ENCODE measurements at regions not wholly inside any gene's neighbourhood (a gene's known extent, or its start where the extent isn't known, plus 50 kb on each side); places are given as distances from the start of the nearest gene placed in this dataset.

DNA sequence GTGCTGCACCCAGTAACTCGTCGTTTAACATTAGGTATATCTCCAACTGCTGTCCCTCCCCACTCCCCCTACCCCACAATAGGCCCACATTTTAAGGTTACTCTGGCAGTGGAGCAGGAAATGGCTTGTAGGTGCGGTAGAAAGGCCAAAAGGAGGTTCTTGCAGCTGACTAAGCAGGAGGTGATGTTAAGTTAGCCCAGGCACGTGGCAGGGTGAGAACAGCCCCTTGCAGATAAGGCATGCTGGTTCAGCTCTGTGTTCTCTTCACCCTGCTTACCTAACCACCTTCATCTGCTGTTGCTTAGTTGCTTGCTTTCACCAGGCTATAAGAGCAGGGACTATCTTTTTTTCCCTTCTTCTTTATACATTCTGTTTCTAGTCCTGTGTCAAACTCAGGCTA, 1082.8 kb upstream of the RBFOX1 start:
- DNase-seq, result no peak

DNA sequence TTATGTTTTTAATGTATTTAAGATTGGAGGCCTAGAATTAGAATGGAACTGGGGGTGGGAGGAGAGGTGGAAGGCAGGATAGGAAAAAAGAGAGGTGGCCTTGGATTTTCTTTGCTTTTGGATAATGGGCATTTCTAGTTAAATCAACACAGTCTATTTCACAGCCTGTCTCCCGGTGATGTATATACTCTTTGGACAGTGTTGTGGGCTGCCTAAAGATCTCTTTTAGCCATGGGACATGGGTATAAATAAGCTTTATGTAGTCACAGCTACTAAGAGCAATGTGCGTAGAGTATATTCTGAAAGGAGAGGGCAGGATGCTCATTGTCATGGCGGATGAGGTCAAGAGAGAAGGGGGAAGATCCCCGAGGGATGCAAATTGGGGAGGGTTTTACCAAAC, 1084.4 kb upstream of the RBFOX1 start:
- no peak for DNase-seq

DNA sequence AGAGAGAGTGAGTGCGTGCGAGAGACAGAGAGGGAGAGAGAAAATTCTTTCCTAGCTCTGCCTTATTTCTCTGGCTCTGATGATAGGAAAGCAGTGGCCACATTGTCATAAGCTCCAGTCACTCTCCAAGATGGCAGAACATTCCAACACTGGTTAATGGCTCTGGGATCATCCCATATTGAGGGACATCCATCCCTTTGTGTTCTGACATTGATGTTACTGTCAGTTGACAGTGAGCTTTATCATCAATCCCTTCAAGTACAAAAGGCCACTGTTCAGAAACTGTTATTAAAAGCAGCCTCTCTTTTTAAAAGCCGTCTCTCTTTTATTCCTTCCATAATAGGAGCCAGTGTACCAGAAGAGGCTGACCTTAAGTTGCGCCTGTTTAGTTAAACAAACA, 1084.9 kb upstream of the RBFOX1 start:
- no peak for DNase-seq

DNA sequence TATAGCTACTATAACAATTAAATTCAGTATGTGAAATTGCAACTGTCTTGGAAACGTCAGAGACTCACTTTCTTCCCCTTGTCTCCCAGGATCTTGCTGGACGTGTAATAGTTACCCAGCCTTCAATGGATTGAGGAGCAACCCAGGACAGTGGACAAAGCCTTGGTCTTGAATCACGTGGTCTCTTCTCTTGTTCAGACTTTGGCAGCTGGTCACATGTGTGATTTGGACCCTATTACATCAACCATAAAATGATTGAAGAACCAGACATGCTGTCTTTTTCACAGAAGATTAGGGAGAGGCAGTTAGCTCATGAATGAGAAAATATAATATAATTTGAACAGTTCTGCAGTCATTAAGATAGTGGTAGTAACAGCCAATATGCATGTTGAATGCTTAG, 1085.5 kb upstream of the RBFOX1 start:
- DNase-seq, result no peak

DNA sequence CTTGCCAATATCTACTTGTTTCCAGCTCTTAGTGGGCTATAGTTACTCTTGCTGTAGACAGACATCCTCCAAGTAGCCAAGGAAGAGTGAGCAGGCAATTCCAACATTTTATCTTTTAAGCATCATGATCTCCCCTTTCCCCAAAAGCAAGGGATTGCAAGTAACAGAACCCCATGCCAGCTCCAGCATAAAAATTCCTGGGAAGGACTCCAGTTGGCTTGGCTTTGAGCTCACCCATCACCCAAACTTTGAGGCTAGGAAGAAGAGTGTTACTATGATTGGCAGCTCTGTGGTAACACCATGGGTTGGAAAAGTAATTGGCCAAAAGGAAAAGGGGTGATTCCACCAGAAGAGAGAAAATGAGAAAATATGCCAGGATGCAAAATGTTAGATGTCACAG, 1086.4 kb upstream of the RBFOX1 start:
- DNase-seq, result no peak

DNA sequence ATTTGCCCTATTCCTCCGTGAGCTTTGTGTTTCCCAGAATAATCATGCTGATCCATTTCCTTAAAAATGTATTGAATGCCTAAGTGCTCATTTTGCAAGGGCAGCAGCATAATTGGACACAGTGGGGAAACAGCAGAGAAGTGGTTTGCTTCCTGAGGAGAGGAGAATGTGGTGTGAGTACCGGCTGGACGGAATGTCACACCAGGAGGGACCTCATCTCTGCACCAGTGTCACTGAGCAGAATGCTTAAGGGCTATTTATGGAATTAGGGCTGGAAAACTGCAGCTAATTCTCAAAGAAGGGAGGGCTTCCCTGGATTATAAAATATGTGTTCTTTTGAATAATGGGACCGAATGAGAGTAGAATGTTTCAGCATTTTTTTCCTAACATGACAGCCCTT, 1100.6 kb upstream of the RBFOX1 start:
- no peak for DNase-seq

DNA sequence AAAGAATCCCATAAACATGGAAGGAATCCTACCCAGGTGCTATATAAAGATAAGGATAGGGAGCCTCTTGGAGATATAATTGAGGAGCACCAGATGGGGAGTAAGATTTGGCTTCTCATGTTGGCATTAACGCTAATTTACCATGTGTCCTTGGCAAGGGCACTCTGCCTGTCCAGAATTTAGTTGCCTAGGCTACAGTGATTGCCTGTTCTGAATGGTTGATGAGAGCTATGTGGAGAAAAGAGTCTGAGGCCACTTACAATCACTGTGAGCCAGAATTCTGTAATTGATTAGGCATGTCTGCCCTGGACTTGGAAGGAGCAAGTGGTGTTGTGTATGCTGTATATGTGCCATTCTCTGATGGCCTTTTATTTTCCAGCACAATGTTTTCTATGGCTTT, 1101.2 kb upstream of the RBFOX1 start:
- DNase-seq, result no peak

DNA sequence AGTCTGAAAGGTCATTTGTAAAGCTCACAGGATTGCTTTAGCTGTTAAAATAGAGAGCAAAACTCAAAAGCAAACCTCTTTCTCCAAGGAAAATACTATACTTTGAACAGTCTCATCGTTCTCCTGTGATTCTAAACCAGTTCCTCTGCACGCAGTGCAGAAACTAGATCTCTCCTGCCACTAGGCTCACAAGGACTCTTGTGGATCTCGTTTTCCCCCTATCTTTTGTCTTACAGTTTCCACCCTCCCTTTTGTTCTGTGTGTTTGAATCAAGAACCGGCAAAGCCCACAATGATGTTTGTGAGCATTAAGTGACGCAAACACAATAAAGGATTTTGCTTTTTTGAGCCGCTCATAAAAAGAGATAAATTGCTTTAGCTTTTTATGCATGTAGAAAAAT, 1103.5 kb upstream of the RBFOX1 start:
- no peak for DNase-seq

DNA sequence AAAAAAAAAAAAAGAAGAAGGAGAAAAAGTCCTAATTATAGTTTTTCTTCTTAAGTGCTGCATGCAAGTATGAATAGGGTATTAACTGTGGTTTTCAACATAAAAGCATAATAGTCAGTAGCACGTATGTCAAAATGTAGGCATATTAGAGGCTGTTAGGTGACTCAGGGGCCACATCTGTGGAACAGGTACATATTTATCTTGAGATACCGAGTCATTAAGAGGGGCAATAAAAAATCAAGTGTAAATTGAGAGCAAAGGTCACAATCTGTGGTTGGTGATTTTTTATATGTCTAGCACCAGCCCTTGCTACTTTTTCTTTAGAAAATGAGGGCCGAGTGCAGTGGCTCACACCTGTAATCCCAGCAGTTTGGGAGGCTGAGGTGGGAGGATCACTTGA, 1113.8 kb upstream of the RBFOX1 start:
- DNase-seq, result no peak

DNA sequence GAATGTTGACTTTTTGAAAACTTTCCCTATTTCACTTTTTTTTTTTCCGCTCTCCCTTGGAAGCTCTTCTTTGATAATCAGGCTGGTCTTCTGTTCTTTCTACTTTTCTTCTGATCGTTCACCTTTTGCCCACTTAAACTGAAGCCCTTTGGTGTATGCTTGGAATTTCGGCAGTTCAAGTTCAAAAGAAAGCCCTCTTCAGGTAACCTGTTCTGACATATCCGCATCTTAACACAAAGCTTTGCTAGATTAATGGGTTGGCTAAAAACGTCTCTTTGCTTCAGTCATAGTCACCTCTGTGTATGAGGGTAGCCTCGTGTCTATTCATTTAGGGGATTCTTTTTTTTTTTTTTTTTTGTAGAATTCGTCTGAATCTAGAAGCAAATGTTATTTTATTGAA, 1115.8 kb upstream of the RBFOX1 start:
- DNase-seq, result no peak

DNA sequence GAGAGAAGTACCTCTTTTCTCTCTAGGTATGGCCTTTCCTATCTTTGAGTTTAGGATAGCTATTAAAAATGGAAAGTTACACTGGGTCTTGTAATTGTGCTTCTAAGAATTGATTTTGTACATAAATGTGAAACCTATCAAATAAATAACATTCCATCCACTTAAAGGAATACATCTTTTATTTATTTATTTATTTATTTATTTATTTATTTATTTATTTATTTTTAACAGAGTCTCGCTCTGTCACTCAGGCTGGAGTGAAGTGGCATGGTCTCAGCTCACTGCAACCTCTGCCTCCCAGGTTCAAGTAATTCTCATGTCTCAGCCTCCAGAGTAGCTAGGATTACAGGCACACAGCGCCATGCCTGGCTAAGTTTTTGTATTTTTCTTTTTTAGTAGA, 1114.0 kb upstream of the EEF2KMT start:
- DNase-seq, result no peak

DNA sequence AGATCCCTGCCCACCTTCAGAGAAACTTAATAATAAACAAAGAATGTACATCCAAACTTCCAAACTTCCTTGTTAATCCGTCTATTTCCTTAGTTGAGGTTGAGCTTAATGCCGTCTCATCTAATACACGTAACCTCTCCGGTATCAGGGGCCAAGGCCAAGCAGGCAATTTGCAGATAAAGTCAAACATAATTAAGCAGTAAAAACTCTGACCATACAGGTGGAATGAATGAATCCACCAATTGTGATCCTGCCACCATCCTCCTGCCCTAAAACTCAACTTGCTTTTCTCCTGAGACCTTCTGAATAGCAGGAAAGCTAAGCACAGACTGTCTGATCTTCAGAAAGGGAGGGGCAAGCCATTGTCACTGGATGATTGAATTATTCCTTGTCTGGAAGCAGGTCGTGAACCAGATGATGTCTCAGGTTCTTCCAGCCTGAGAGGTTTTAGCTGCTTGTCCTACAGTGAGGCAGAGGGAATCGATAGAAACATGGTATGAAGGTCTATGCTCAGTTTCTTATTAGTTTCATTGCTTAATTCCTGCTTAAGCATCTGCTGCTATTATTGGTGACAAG, 1111.8 kb upstream of the EEF2KMT start:
- no peak for DNase-seq

DNA sequence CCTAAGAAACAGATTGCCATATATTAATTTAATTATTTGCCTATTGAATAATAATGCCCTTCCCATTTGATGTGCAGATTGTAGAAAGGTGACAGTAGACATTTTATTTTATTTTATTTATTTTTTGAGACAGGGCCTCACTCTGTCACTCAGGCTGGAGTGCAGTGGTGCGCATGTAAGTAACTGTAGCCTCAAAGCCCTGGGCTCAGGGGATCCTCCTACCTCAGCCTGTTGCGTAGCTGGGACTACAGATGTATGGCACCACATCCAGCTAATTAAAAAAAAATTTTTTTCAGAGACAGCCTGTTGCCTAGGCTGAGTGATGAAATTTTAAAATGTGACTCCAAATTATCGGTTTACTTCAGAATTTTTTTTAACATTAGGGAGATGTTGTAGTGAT, 1110.0 kb upstream of the EEF2KMT start:
- no peak for DNase-seq

DNA sequence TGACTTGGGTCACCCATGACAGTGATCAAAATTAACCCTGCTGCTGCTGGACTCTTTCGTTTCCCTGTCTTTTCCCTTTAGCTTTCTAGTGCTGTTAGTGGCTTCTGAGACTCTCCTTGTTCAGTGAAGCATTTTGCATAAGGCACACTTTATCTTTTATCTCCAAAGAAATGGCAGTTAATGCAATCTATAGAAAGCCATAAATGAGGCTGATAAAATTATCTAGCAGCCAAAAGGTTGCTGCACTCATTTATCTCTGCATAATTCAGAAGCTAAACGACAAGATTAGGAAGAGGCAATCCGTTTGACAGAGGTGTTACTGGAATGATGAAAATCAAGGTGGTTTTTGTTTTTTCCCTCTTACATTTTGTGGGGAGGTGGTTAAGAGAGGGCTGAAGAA, 1109.5 kb upstream of the EEF2KMT start:
- DNase-seq, result no peak

DNA sequence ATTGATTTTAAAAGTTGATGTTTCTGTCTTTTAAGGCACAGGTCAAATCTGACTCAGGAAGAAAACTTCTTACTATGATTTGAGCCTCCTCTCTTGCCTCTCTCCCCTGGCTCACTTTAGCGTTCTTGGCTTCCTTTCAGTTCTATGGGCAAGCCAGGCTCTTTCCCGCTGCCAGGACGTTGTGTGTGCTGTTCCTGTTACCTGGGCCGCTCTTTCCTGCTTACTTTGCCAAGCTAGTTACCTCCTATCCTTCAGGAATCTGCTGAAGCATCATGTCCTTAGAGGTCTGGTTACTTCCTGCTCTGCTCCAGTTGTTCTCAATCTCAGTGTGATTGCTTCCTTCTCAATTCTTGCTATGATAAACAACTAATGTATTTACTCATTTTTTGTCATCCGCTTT, 1108.5 kb upstream of the EEF2KMT start:
- no peak for DNase-seq

DNA sequence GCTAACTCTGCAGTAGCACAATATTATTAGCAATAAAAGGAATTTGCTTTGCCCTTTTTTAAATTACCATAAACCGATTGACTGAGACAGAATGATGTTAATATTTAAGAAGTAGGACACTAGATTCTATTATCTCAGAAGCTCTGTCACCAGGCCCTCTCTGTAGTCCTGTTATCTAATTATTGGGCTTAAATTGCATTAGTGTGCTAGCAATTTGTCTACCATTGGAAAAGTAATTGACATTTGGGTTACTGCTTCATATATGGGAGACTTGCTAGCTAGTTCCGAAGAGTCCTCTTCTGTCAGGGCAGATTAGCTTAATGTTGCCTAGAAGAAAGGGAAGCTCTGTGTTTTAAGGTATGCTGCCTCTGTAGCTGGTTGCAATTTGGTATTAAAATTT, 1107.3 kb upstream of the EEF2KMT start:
- no peak for DNase-seq

DNA sequence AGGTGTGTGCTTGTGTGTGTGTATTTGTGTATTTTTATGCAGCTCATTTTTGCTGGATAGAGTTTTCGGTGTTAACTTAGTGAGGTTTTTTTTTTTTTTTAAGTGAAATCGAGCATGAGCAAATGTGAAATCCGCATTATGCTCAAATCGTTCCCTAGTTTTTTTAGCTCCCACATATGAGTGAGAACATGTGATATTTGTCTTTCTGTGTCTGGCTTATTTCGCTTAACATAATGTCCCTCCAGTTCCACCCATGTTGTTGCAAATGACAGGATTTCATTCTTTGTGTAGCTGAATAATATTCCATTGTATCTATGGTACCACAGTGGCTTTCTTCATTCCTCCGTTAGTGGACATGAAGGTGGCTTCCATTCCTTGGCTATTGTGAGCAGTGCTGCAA, 1103.3 kb upstream of the EEF2KMT start:
- DNase-seq, result no peak

DNA sequence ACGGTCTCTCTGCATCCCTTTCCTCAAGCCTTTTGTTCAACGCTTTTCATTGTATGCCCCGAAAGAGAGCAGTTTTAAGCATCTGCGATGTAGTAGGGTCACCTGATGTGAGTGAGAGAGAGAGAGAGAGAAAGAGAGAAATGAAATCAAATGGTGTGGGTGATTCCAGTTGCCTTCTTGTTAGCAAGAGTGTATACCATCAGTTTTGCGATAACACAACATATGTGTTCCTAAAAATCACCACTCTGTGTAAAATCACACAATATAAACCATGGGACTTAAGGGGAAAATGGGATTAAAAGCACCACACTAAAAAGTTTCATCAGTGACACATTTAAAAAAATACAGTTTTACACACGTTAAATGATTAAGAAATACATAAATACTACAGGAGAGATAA, 1102.7 kb upstream of the EEF2KMT start:
- no peak for DNase-seq

DNA sequence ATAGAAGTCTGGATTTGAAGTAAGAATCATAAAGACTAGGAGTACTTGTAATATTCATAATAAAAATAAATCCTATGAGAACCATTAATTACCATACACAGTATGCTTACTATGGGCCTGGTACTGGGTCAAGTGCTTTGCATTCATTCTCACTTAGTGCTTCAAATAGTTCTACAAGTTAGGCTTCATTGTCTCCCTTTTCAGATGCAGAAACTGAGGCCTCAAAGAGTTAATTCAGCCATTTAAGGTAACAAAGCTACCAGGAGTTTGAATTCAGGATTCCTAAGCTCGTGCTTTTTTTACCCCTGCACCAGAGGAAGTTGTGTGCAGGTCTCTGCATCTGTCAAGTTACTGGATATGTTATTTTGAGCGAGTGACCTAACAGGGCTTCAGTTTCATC, 1098.4 kb upstream of the EEF2KMT start:
- no peak for DNase-seq

DNA sequence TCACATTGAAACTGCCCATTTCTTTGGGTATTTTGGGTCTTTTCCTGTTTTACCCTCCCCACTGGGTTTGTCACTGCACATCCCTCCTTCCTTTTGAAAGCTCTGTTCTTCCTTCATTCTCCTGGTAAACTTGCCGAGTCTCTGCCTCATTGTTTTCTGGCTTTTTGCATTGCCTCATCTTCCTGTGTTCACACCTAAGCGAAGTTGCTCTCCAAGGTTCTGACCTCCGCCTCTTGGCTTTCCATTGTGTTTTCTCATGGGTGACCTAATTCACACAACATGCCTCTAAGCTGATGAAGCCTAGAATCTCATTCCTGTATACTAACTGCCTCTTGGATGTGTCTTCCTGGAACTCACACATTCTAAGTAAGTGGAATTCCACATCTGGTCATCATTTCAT, 1096.1 kb upstream of the EEF2KMT start:
- DNase-seq, result no peak

DNA sequence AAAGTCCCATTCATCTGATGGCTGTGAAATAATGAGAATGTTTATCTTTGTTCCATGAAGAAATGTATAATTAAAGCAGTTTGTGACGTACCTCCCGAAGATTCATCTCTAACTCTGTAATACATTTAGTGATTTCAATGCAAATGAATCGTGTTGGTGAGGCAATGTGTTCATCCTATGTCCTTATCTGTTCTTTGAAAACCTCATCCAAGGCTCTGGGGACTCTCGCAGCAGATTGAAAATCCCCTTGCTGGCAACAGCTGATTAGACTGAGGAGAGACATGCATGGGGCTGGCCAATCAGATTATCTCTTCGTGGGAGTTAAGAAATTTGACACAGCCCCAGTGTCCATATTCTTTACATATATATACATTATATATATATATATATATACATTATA, 1095.4 kb upstream of the EEF2KMT start:
- DNase-seq, result no peak

DNA sequence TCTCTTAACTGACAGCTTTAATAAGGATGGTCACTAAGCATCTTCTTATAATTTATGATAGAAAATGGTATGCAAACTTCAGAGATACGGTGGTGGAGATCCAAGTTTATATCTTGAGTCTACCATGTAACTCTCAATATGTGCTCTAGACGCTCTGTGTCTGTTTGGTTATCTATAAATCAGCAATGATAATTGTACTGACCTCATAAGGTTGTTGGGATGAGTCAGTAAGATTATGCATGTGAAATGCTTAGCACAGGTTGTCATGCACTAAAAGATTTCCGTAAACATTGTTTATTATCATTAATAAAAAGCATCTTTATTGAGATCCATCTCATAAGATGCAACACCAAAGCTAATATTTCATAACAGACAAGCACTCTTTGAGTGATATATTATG, 1094.9 kb upstream of the EEF2KMT start:
- DNase-seq, result no peak

DNA sequence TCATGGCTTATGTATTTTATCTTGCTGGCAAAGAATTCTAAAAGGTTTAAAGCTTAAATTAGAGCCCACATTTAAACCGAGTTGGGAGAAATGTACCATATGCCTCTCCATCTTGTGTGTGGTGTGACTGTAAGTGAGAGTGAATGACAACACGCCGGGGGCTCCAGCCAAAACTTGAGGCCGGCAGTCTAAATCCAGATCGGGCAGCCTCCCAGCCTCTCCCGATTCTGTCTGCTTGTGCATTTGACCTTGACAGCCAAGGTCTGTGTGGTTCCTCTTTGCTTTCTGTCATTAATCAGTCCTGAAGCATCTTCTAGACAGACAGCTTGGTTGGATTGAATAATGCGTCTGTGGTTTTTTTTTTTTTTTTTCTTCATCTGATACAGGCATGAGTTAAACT, 1093.2 kb upstream of the EEF2KMT start:
- DNase-seq, result no peak

DNA sequence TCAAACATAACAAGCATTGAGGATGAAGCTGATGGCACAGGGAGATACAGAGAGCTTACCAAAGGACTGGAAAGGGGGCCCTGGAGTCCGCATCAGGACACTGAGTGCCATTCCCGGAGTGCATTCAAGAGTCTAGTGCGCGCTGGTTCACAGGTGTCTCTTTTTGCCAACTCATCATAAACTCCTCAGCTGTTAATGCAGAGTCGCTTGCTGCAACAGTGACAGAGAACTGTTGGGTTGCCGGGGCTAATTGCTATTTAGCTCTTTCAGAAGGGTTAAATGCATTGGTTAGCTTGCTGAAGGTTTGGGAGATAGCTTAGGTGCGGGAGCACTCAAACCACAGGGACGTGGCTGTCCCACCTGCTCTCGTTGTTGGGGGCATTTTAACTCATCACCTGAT, 1091.6 kb upstream of the EEF2KMT start:
- no peak for DNase-seq

DNA sequence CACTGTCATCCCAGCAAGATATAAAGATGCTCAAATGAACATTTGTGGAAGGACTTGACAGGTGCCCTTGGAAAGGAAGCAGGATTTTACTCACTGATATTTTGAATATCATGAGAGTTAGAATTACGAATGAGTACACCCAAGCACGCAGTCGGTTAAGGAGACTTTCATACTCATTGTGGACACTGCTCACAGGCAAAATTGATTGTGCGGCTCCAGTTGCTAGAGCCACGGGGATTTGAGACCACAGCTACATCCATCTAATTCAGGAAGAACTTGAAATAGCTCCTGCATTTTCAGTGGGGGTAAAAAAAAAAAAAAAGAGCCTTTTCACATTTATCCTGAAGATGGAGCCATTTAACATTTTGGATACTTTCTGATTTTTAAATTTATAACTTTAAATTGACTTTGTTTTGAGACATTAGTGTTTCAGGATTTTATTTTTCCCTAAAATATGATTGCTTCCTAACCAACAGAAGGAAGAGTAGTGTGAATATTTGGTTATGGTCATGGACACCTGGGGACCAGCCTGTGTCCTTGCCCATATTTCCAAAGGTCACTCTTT, 1080.1 kb upstream of the EEF2KMT start:
- DNase-seq, result no peak

DNA sequence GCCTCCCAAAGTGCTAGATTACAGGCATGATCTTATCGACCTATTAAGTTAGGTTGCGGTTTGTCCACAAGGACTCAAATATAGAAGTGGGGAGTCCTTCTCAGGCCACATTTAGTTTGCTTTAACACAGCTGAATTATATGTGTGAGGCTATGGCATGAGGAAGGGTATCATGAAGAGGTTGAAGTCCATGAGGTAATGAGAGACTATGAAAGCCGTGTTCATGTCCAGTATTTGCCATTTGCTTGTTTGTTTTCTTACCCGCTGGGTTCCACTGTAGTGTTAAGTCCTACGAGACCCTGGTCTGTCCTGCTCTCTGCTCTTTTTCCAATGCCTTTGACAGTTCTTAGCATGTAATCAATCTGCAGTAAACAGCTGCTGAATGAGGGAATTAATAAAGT, 1072.4 kb upstream of the EEF2KMT start:
- no peak for DNase-seq

All from bone marrow (tissue), 2 donors.